ENCODE measurements at regions not wholly inside any gene's neighbourhood (a gene's known extent, or its start where the extent isn't known, plus 50 kb on each side); places are given as distances from the start of the nearest gene placed in this dataset.

GRCh38 chrX:5559386-5559785 is 669.3 kb downstream of the NLGN4X start:
- ChIA-PET CTCF (no interaction called here), POLR2A (no interaction called here)
- H3K9me3 ChIP-seq: no peaks in the 10 kb centered on the region
- no peak for TF ChIP-seq POLR2A (IDR thresholded peaks at IDR 0.05; ENCODE audit: low read length)
- no peak for TF ChIP-seq ZNF302 (CRISPR knock-in tag; IDR thresholded peaks at IDR 0.05)
- no peak for TF ChIP-seq HOXB5 (CRISPR knock-in tag; IDR thresholded peaks at IDR 0.05)
- no peak for TF ChIP-seq RCOR1 (IDR thresholded peaks at IDR 0.05; ENCODE audit: low read depth, low read length)
- no peak for TF ChIP-seq CHD2 (IDR thresholded peaks at IDR 0.05; ENCODE audit: low read length, partially characterized antibody)
- TF ChIP-seq ZSCAN20 (CRISPR knock-in tag; IDR thresholded peaks at IDR 0.05): no peak
- no peak for TF ChIP-seq EHF (CRISPR knock-in tag; IDR thresholded peaks at IDR 0.05)
- no peak for ATAC-seq
- no peaks in the 10 kb centered on the region for H3K4me1 ChIP-seq
- no peak overlapping the region for H3K4me3 ChIP-seq
- H3K27ac ChIP-seq: no peak overlapping the region
- H3K4me2 ChIP-seq: no peak overlapping the region
- no peak for DNase-seq (ENCODE audit: low read depth in 1 of 2, low spot score in 1 of 2)
- no peak for FAIRE-seq
- 4% methylated on average over 2 of the region's 2 CpGs for WGBS (ENCODE audit: missing lambda C conversion rate)

- H3K4me2 ChIP-seq: no peak overlapping the region
- no peak for ATAC-seq
- H3K4me3 ChIP-seq: no peak overlapping the region
- no peaks in the 10 kb centered on the region for H3K9me3 ChIP-seq
- no peak for TF ChIP-seq GATA3 (IDR thresholded peaks at IDR 0.05; ENCODE audit: borderline replicate concordance)
- TF ChIP-seq ZC3H11A (IDR thresholded peaks at IDR 0.05): no peak
- no peak for TF ChIP-seq RNF2 (IDR thresholded peaks at IDR 0.05; ENCODE audit: borderline replicate concordance, low read depth)
- no peak for TF ChIP-seq ATOH8 (CRISPR knock-in tag; IDR thresholded peaks at IDR 0.05; ENCODE audit: low read depth)
- TF ChIP-seq EHMT2 (IDR thresholded peaks at IDR 0.05; ENCODE audit: low read depth): no peak
- no peak for TF ChIP-seq HDAC2 (IDR thresholded peaks at IDR 0.05)
- no peak for TF ChIP-seq JUN (IDR thresholded peaks at IDR 0.05)
- no peak for TF ChIP-seq CBX8 (IDR thresholded peaks at IDR 0.05)
- no peak for TF ChIP-seq POLR2AphosphoS2 (conservative IDR thresholded peaks at IDR 0.05; ENCODE audit: low read length)
- no peak for TF ChIP-seq CTCF (IDR thresholded peaks at IDR 0.05)
- TF ChIP-seq KDM1A (IDR thresholded peaks at IDR 0.05; ENCODE audit: low read depth): no peak
- no peak for TF ChIP-seq E2F6 (IDR thresholded peaks at IDR 0.05; ENCODE audit: borderline replicate concordance, low read depth)
- no peak for TF ChIP-seq HES2 (IDR thresholded peaks at IDR 0.05)
- no peak for TF ChIP-seq SREBF2 (IDR thresholded peaks at IDR 0.05)
- TF ChIP-seq HOXB13 (CRISPR knock-in tag; IDR thresholded peaks at IDR 0.05; ENCODE audit: low read depth): no peak
- TF ChIP-seq EP300 (IDR thresholded peaks at IDR 0.05): no peak
- TF ChIP-seq JUNB (IDR thresholded peaks at IDR 0.05): no peak
- FAIRE-seq: no peak
- DNase-seq (ENCODE audit: low read depth in 1 of 2, low spot score in 1 of 2): no peak
- H3K27ac ChIP-seq: no peak overlapping the region
- ChIA-PET POLR2A (no interaction called here), CTCF (no interaction called here)
- 0% methylated on average over 2 of the region's 2 CpGs for WGBS (ENCODE audit: missing lambda C conversion rate)
- H3K4me1 ChIP-seq: no peaks in the 10 kb centered on the region
Observed at GRCh38 chrX:5549512-5549911, 679.2 kb downstream of the NLGN4X start.

- Histone ChIP-seq H3K4me1 (no peaks in the 10 kb centered on the region), H3K9me3 (no peaks in the 10 kb centered on the region), H3K4me2 (no peak overlapping the region), H3K27ac (no peak overlapping the region), H3K4me3 (no peak overlapping the region)
- TF ChIP-seq SREBF2 (IDR thresholded peaks at IDR 0.05): no peak
- TF ChIP-seq ATOH8 (CRISPR knock-in tag; IDR thresholded peaks at IDR 0.05; ENCODE audit: low read depth): no peak
- TF ChIP-seq E2F6 (IDR thresholded peaks at IDR 0.05; ENCODE audit: borderline replicate concordance, low read depth): no peak
- no peak for TF ChIP-seq POLR2AphosphoS2 (conservative IDR thresholded peaks at IDR 0.05; ENCODE audit: low read length)
- POLR2A ChIA-PET: no interaction called here
- CTCF ChIA-PET: no interaction called here
- DNase-seq (ENCODE audit: low read depth in 1 of 2, low spot score in 1 of 2) (no peak), FAIRE-seq (no peak), ATAC-seq (no peak)
- 32% methylated on average over 6 of the region's 6 CpGs for WGBS (ENCODE audit: missing lambda C conversion rate)
Observed at GRCh38 chrX:5537098-5537497, 691.6 kb downstream of the NLGN4X start.

Measured in A549 (cell line).